PC-3 (cell line): ENCODE measurements at regions not wholly inside any gene's neighbourhood (a gene's known extent, or its start where the extent isn't known, plus 50 kb on each side); places are given as distances from the start of the nearest gene placed in this dataset.

Source experiments
- ATAC-seq: fragments of 200-7000 bp; cut with Tn5 transposase; 2 replicates; pipeline ENCODE4 v1.9.1; 2020; ENCODE audit warnings: mild to moderate bottlenecking, moderate library complexity
- BruUV-seq: library from RNA; stranded (reverse); fragments of 400-500 nt; replicated peaks from 2 replicates; lab custom pipeline; 2021; lab: Mats Ljungman, UMichigan
- CTCF ChIA-PET: fragments of 300-600 bp; sonication (Branson Sonifier 250); formaldehyde crosslinking; loops from one replicate; lab custom pipeline; 2022; ENCODE audit warnings: antibody characterized with exemption; lab: Charles Lee
- POLR2A ChIA-PET: fragments of 300-600 bp; sonication (Branson Sonifier 250); formaldehyde crosslinking; loops from one replicate; lab custom pipeline; 2022; ENCODE audit warnings: antibody characterized with exemption; ENCODE audit not compliant: unreplicated experiment; lab: Charles Lee
- DNase-seq: peaks from one replicate; pipeline ENCODE4 v3.0.0-alpha.2; 2015
- H2AFZ ChIP-seq: fragments of 300-600 bp; sonication (generic); 2 replicates; pipeline ENCODE4 v1.6.0; 2016; ENCODE audit warnings: antibody characterized with exemption, low read length
- H3F3A ChIP-seq: fragments of 300-600 bp; sonication (generic); one replicate; pipeline ENCODE4 v1.6.0; 2017; ENCODE audit warnings: antibody characterized with exemption, low read length, control low read depth, mild to moderate bottlenecking; ENCODE audit not compliant: unreplicated experiment
- H3K27ac ChIP-seq: fragments of 300-600 bp; sonication (generic); 2 replicates; pipeline ENCODE4 v1.5.1; 2016; ENCODE audit warnings: mild to moderate bottlenecking, low read length
- H3K27me3 ChIP-seq: fragments of 300-600 bp; sonication (generic); 2 replicates; pipeline ENCODE4 v1.6.1; 2016; ENCODE audit warnings: low read length, mixed read lengths
- H3K36me3 ChIP-seq: fragments of 300-600 bp; sonication (generic); 2 replicates; pipeline ENCODE4 v1.6.1; 2016; ENCODE audit warnings: low read depth, mixed run types, low read length, mixed read lengths
- H3K4me1 ChIP-seq: fragments of 300-600 bp; sonication (generic); 2 replicates; pipeline ENCODE4 v1.5.1; 2016; ENCODE audit warnings: low read length; ENCODE audit not compliant: insufficient read depth
- H3K4me2 ChIP-seq: fragments of 300-600 bp; sonication (generic); 2 replicates; pipeline ENCODE4 v1.6.0; 2016; ENCODE audit warnings: low read length
- H3K4me3 ChIP-seq: fragments of 300-600 bp; sonication (generic); 2 replicates; pipeline ENCODE4 v1.5.1; 2016; ENCODE audit warnings: mild to moderate bottlenecking, low read length, mixed read lengths
- H3K79me2 ChIP-seq: fragments of 300-600 bp; sonication (generic); 2 replicates; pipeline ENCODE4 v1.6.1; 2017; ENCODE audit warnings: low read length, mixed read lengths
- H3K9ac ChIP-seq: fragments of 300-600 bp; sonication (generic); 2 replicates; pipeline ENCODE4 v1.6.0; 2016; ENCODE audit warnings: mild to moderate bottlenecking, low read length
- H3K9me2 ChIP-seq: fragments of 300-600 bp; sonication (generic); replicated peaks from 2 replicates; pipeline ENCODE4 v1.6.1; 2016; ENCODE audit warnings: mixed run types, low read length, mixed read lengths
- H3K9me3 ChIP-seq: fragments of 300-600 bp; sonication (generic); 2 replicates; pipeline ENCODE4 v1.6.1; 2016; ENCODE audit warnings: low read length, mixed read lengths
- H4K20me1 ChIP-seq: fragments of 300-600 bp; sonication (generic); 2 replicates; pipeline ENCODE4 v1.6.1; 2016; ENCODE audit warnings: low read length, mixed read lengths
- CTCF ChIP-seq: fragments of 300-600 bp; sonication (generic); conservative IDR thresholded peaks from 2 replicates; pipeline ENCODE4 v1.5.1; 2017; ENCODE audit warnings: antibody characterized with exemption, low read depth, mild to moderate bottlenecking, low read length
- EZH2 ChIP-seq: fragments of 300-600 bp; sonication (generic); IDR thresholded peaks from one replicate; pipeline ENCODE4 v1.6.1; 2017; ENCODE audit warnings: antibody characterized with exemption, mild to moderate bottlenecking, low read length; ENCODE audit not compliant: unreplicated experiment
- EZH2phosphoT487 ChIP-seq: fragments of 300-600 bp; sonication (generic); IDR thresholded peaks from 2 replicates; pipeline ENCODE4 v1.6.1; 2018; ENCODE audit warnings: mild to moderate bottlenecking, antibody characterized with exemption, low read length, borderline replicate concordance
- intact Hi-C: fragments of 100-400 bp; cut with micrococcal nuclease; formaldehyde crosslinking; loops from 2 replicates; pipeline ENCODE4 v1.9.0; 2023

- Histone ChIP-seq H3K9me3 (no peaks in the 10 kb centered on the region), H3K79me2 (no peaks in the 10 kb centered on the region), H3K4me3 (no peak overlapping the region), H3K9ac (no peak overlapping the region), H4K20me1 (no peaks in the 10 kb centered on the region), H3K9me2 (no peaks in the 10 kb centered on the region), H3K4me2 (no peak overlapping the region), H3K27me3 (no peaks in the 10 kb centered on the region), H3K27ac (no peak overlapping the region), H3K36me3 (no peaks in the 10 kb centered on the region), H3F3A (no peaks in the 10 kb centered on the region), H2AFZ (no peak overlapping the region), H3K4me1 (no peaks in the 10 kb centered on the region)
- ATAC-seq: no peak
- no peak for DNase-seq
- ChIA-PET CTCF (no interaction called here), POLR2A (no interaction called here)
- intact Hi-C loops: no loop called here
- no TSS peak for BruUV-seq
- TF ChIP-seq CTCF (no peak), EZH2 (no peak), EZH2phosphoT487 (no peak)
Observed at GRCh38 chr17:31715446-31715845, 143.6 kb downstream of the COPRS start.

GRCh38 chr17:31704483-31704882, 154.6 kb downstream of the COPRS start:
- intact Hi-C loops: no loop called here
- H4K20me1 ChIP-seq: no peaks in the 10 kb centered on the region
- no peak overlapping the region for H3K27ac ChIP-seq
- ATAC-seq (no peak), DNase-seq (no peak)
- H2AFZ ChIP-seq: no peak overlapping the region
- H3K9me2 ChIP-seq: no peaks in the 10 kb centered on the region
- POLR2A ChIA-PET: no interaction called here
- no peaks in the 10 kb centered on the region for H3K79me2 ChIP-seq
- CTCF ChIA-PET: no interaction called here
- H3K4me1 ChIP-seq: no peaks in the 10 kb centered on the region
- no peak overlapping the region for H3K9ac ChIP-seq
- no peak overlapping the region for H3K4me2 ChIP-seq
- H3K4me3 ChIP-seq: no peak overlapping the region
- BruUV-seq: no TSS peak
- TF ChIP-seq CTCF (no peak), EZH2 (no peak), EZH2phosphoT487 (no peak)
- H3K9me3 ChIP-seq: no peaks in the 10 kb centered on the region
- no peaks in the 10 kb centered on the region for H3F3A ChIP-seq
- H3K36me3 ChIP-seq: no peaks in the 10 kb centered on the region
- no peaks in the 10 kb centered on the region for H3K27me3 ChIP-seq

GRCh38 chr17:31702041-31702440, 157.0 kb downstream of the COPRS start:
- TF ChIP-seq EZH2phosphoT487 (no peak), EZH2 (no peak), CTCF (no peak)
- Histone ChIP-seq H3K27ac (no peak overlapping the region), H3K79me2 (no peaks in the 10 kb centered on the region), H3K36me3 (no peaks in the 10 kb centered on the region), H3K9me2 (no peaks in the 10 kb centered on the region), H3K4me2 (no peak overlapping the region), H3F3A (no peaks in the 10 kb centered on the region), H4K20me1 (no peaks in the 10 kb centered on the region), H3K9me3 (no peaks in the 10 kb centered on the region), H3K27me3 (no peaks in the 10 kb centered on the region), H3K9ac (no peak overlapping the region), H2AFZ (no peak overlapping the region), H3K4me3 (no peak overlapping the region), H3K4me1 (no peaks in the 10 kb centered on the region)
- intact Hi-C loops: no loop called here
- CTCF ChIA-PET: no interaction called here
- ATAC-seq: no peak
- DNase-seq: no peak
- no TSS peak for BruUV-seq
- POLR2A ChIA-PET: no interaction called here
